ENCODE measurements at regions not wholly inside any gene's neighbourhood (a gene's known extent, or its start where the extent isn't known, plus 50 kb on each side); places are given as distances from the start of the nearest gene placed in this dataset.

GRCh38 chr6:121499666-121500065, 64.2 kb downstream of the GJA1 start:
- Histone ChIP-seq H3K9ac (ENCODE audit: low read length) (no peak overlapping the region), H3K4me1 (ENCODE audit: control insufficient read depth, insufficient read depth, low read length) (peaks cover 11% of the 10 kb centered on the region), H3K4me3 (ENCODE audit: low read length) (no peak overlapping the region), H3K9me3 (ENCODE audit: control insufficient read depth, low read length) (no peaks in the 10 kb centered on the region), H3K27me3 (replicated peaks; ENCODE audit: control insufficient read depth, insufficient read depth, low read length) (no peaks in the 10 kb centered on the region), H3K36me3 (ENCODE audit: control insufficient read depth, insufficient read depth, low read length, severe bottlenecking) (no peaks in the 10 kb centered on the region)
- DNase-seq (ENCODE audit: low read depth) = no peak

GRCh38 chr6:121503589-121503991, 68.1 kb downstream of the GJA1 start:
- H3K9me3 ChIP-seq (ENCODE audit: control insufficient read depth, low read length) = no peaks in the 10 kb centered on the region
- H3K36me3 ChIP-seq (ENCODE audit: control insufficient read depth, insufficient read depth, low read length, severe bottlenecking) = no peaks in the 10 kb centered on the region
- DNase-seq (ENCODE audit: low read depth) = peak; percentile 34
- H3K4me3 ChIP-seq (ENCODE audit: low read length) = no peak overlapping the region
- H3K9ac ChIP-seq (ENCODE audit: low read length) = no peak overlapping the region
- peaks cover 28% of the 10 kb centered on the region for H3K4me1 ChIP-seq (ENCODE audit: control insufficient read depth, insufficient read depth, low read length)
- no peaks in the 10 kb centered on the region for H3K27me3 ChIP-seq (replicated peaks; ENCODE audit: control insufficient read depth, insufficient read depth, low read length)

- H3K27me3 ChIP-seq (replicated peaks; ENCODE audit: control insufficient read depth, insufficient read depth, low read length) = no peaks in the 10 kb centered on the region
- H3K4me1 ChIP-seq (ENCODE audit: control insufficient read depth, insufficient read depth, low read length) = peaks cover 33% of the 10 kb centered on the region
- H3K36me3 ChIP-seq (ENCODE audit: control insufficient read depth, insufficient read depth, low read length, severe bottlenecking) = no peaks in the 10 kb centered on the region
- no peak overlapping the region for H3K4me3 ChIP-seq (ENCODE audit: low read length)
- peak; percentile 78 for DNase-seq (ENCODE audit: low read depth)
- no peak overlapping the region for H3K9ac ChIP-seq (ENCODE audit: low read length)
- H3K9me3 ChIP-seq (ENCODE audit: control insufficient read depth, low read length) = no peaks in the 10 kb centered on the region
Measured at GRCh38 chr6:121504227-121504626, 68.8 kb downstream of the GJA1 start.

- Histone ChIP-seq H3K4me1 (ENCODE audit: control insufficient read depth, insufficient read depth, low read length) (peaks cover 34% of the 10 kb centered on the region), H3K4me3 (ENCODE audit: low read length) (no peak overlapping the region), H3K27me3 (replicated peaks; ENCODE audit: control insufficient read depth, insufficient read depth, low read length) (no peaks in the 10 kb centered on the region), H3K9me3 (ENCODE audit: control insufficient read depth, low read length) (no peaks in the 10 kb centered on the region), H3K36me3 (ENCODE audit: control insufficient read depth, insufficient read depth, low read length, severe bottlenecking) (no peaks in the 10 kb centered on the region), H3K9ac (ENCODE audit: low read length) (no peak overlapping the region)
- no peak for DNase-seq (ENCODE audit: low read depth)
Measured at GRCh38 chr6:121505284-121505683, 69.8 kb downstream of the GJA1 start.

GRCh38 chr6:121506761-121507754, 71.6 kb downstream of the GJA1 start:
- H3K9ac ChIP-seq (ENCODE audit: low read length) = peak overlapping the region; percentile 19
- no peaks in the 10 kb centered on the region for H3K27me3 ChIP-seq (replicated peaks; ENCODE audit: control insufficient read depth, insufficient read depth, low read length)
- no peak overlapping the region for H3K4me3 ChIP-seq (ENCODE audit: low read length)
- peak; percentile 36 for DNase-seq (ENCODE audit: low read depth)
- no peaks in the 10 kb centered on the region for H3K9me3 ChIP-seq (ENCODE audit: control insufficient read depth, low read length)
- H3K4me1 ChIP-seq (ENCODE audit: control insufficient read depth, insufficient read depth, low read length) = peaks cover 34% of the 10 kb centered on the region
- H3K36me3 ChIP-seq (ENCODE audit: control insufficient read depth, insufficient read depth, low read length, severe bottlenecking) = no peaks in the 10 kb centered on the region

- Histone ChIP-seq H3K4me3 (ENCODE audit: low read length) (no peak overlapping the region), H3K4me1 (ENCODE audit: control insufficient read depth, insufficient read depth, low read length) (peaks cover 23% of the 10 kb centered on the region), H3K36me3 (ENCODE audit: control insufficient read depth, insufficient read depth, low read length, severe bottlenecking) (no peaks in the 10 kb centered on the region), H3K9ac (ENCODE audit: low read length) (no peak overlapping the region), H3K27me3 (replicated peaks; ENCODE audit: control insufficient read depth, insufficient read depth, low read length) (no peaks in the 10 kb centered on the region), H3K9me3 (ENCODE audit: control insufficient read depth, low read length) (no peaks in the 10 kb centered on the region)
- DNase-seq (ENCODE audit: low read depth) = peak; percentile 19
Measured at GRCh38 chr6:121510568-121511177, 75.2 kb downstream of the GJA1 start.

- H3K36me3 ChIP-seq (ENCODE audit: control insufficient read depth, insufficient read depth, low read length, severe bottlenecking) = no peaks in the 10 kb centered on the region
- H3K9ac ChIP-seq (ENCODE audit: low read length) = no peak overlapping the region
- no peaks in the 10 kb centered on the region for H3K4me1 ChIP-seq (ENCODE audit: control insufficient read depth, insufficient read depth, low read length)
- H3K27me3 ChIP-seq (replicated peaks; ENCODE audit: control insufficient read depth, insufficient read depth, low read length) = no peaks in the 10 kb centered on the region
- H3K4me3 ChIP-seq (ENCODE audit: low read length) = no peak overlapping the region
- no peaks in the 10 kb centered on the region for H3K9me3 ChIP-seq (ENCODE audit: control insufficient read depth, low read length)
- no peak for DNase-seq (ENCODE audit: low read depth)
Measured at GRCh38 chr6:121515630-121516265, 80.3 kb downstream of the GJA1 start.

GRCh38 chr6:121516331-121516730, 80.9 kb downstream of the GJA1 start:
- DNase-seq (ENCODE audit: low read depth) = no peak
- Histone ChIP-seq H3K36me3 (ENCODE audit: control insufficient read depth, insufficient read depth, low read length, severe bottlenecking) (no peaks in the 10 kb centered on the region), H3K9ac (ENCODE audit: low read length) (no peak overlapping the region), H3K4me3 (ENCODE audit: low read length) (no peak overlapping the region), H3K4me1 (ENCODE audit: control insufficient read depth, insufficient read depth, low read length) (no peaks in the 10 kb centered on the region), H3K27me3 (replicated peaks; ENCODE audit: control insufficient read depth, insufficient read depth, low read length) (no peaks in the 10 kb centered on the region), H3K9me3 (ENCODE audit: control insufficient read depth, low read length) (no peaks in the 10 kb centered on the region)

GRCh38 chr6:121520337-121521163, 85.1 kb downstream of the GJA1 start:
- Histone ChIP-seq H3K9ac (ENCODE audit: low read length) (no peak overlapping the region), H3K27me3 (replicated peaks; ENCODE audit: control insufficient read depth, insufficient read depth, low read length) (no peaks in the 10 kb centered on the region), H3K9me3 (ENCODE audit: control insufficient read depth, low read length) (no peaks in the 10 kb centered on the region), H3K4me1 (ENCODE audit: control insufficient read depth, insufficient read depth, low read length) (peaks cover 7% of the 10 kb centered on the region), H3K36me3 (ENCODE audit: control insufficient read depth, insufficient read depth, low read length, severe bottlenecking) (no peaks in the 10 kb centered on the region), H3K4me3 (ENCODE audit: low read length) (no peak overlapping the region)
- peak; percentile 88 for DNase-seq (ENCODE audit: low read depth)

GRCh38 chr6:121521164-121521555, 85.7 kb downstream of the GJA1 start:
- Histone ChIP-seq H3K9ac (ENCODE audit: low read length) (no peak overlapping the region), H3K27me3 (replicated peaks; ENCODE audit: control insufficient read depth, insufficient read depth, low read length) (no peaks in the 10 kb centered on the region), H3K4me1 (ENCODE audit: control insufficient read depth, insufficient read depth, low read length) (peaks cover 7% of the 10 kb centered on the region), H3K36me3 (ENCODE audit: control insufficient read depth, insufficient read depth, low read length, severe bottlenecking) (no peaks in the 10 kb centered on the region), H3K4me3 (ENCODE audit: low read length) (no peak overlapping the region), H3K9me3 (ENCODE audit: control insufficient read depth, low read length) (no peaks in the 10 kb centered on the region)
- DNase-seq (ENCODE audit: low read depth) = no peak
